Colonic mucosa (tissue), 4 donors: ENCODE measurements at regions not wholly inside any gene's neighbourhood (a gene's known extent, or its start where the extent isn't known, plus 50 kb on each side); places are given as distances from the start of the nearest gene placed in this dataset.

Source experiments
- DNase-seq: peaks from one replicate; pipeline ENCODE4 v3.0.0-alpha.2; 2020
- H3K27ac ChIP-seq: fragments of 200-600 bp; one replicate; pipeline ENCODE4 v1.8.0; 2021
- H3K27me3 ChIP-seq: fragments of 200-600 bp; one replicate; pipeline ENCODE4 v1.8.0; 2021
- H3K36me3 ChIP-seq: fragments of 200-600 bp; one replicate; pipeline ENCODE4 v1.8.0; 2021
- H3K4me1 ChIP-seq: fragments of 200-600 bp; one replicate; pipeline ENCODE4 v1.8.0; 2021; ENCODE audit warnings: mild to moderate bottlenecking
- H3K4me3 ChIP-seq: fragments of 200-600 bp; one replicate; pipeline ENCODE4 v1.8.0; 2021
- H3K9ac ChIP-seq, 2 donors: one replicate each; pipeline ENCODE4 v1.7.0; 2013; ENCODE audit warnings: control low read depth in 2 of 2, low read depth in 2 of 2, low read length in 2 of 2
- H3K9me3 ChIP-seq: fragments of 200-600 bp; one replicate; pipeline ENCODE4 v1.8.0; 2021
- intact Hi-C: fragments of 100-400 bp; cut with DNase I; formaldehyde crosslinking; loops from one replicate; pipeline ENCODE4 v1.14.1; 2022
- TF ChIP-seq, protein P1 (sequence below): fragments of 200-600 bp; IDR thresholded peaks from one replicate; pipeline ENCODE4 v1.8.0; 2022; ENCODE audit warnings: antibody characterized with exemption, mild to moderate bottlenecking
- donor health status: healthy.
- donor health status: DM: no; HTN: no; CAD: no.
- donor health status: DM: no; HTN: no; CAD: no.

DNA sequence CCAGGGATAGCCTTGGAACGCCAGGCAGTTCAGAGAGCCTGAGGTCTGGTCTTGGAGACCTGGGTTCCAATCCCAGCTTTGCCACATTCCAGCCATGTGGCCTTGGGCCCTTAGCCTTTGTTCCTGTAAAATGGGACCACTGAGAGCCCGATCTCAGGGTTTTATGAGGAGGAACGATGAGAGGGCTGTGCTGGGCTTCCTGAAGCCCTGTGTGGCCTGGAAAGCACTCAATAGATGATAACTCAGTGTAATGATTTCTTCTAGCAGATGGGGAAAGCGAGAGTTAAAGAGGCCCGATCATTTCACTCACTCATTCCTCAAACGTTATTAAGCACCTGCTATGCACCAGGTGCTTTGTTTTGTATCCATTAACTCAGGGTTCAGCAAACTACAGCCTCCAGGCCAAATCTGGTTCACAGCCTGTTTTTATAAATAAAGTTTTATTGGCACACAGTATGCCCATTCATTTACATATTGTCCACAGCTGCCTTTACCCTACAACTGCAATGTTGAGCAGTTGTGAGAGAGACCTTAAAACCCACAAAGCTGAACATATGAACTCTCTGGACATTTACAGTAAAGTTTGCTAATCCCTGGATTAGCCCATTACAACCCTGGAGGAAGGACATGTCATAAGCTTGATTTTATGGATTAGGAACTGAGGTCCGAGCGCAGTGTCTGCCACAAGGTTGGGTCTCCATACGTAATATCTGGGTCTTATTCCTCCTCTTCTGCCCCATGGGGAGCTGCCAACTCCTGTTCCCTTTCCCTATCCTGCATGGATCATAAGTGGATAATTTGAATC is 90.4 kb downstream of the CEBPB start:
- no peaks in the 10 kb centered on the region for H3K36me3 ChIP-seq
- TF ChIP-seq, protein P1, sequence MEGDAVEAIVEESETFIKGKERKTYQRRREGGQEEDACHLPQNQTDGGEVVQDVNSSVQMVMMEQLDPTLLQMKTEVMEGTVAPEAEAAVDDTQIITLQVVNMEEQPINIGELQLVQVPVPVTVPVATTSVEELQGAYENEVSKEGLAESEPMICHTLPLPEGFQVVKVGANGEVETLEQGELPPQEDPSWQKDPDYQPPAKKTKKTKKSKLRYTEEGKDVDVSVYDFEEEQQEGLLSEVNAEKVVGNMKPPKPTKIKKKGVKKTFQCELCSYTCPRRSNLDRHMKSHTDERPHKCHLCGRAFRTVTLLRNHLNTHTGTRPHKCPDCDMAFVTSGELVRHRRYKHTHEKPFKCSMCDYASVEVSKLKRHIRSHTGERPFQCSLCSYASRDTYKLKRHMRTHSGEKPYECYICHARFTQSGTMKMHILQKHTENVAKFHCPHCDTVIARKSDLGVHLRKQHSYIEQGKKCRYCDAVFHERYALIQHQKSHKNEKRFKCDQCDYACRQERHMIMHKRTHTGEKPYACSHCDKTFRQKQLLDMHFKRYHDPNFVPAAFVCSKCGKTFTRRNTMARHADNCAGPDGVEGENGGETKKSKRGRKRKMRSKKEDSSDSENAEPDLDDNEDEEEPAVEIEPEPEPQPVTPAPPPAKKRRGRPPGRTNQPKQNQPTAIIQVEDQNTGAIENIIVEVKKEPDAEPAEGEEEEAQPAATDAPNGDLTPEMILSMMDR, result no peak
- H3K27me3 ChIP-seq, result no peaks in the 10 kb centered on the region
- intact Hi-C loops, result no loop called here
- H3K4me1 ChIP-seq, result no peaks in the 10 kb centered on the region
- H3K4me3 ChIP-seq, result no peak overlapping the region
- no peaks in the 10 kb centered on the region for H3K9me3 ChIP-seq
- no peak overlapping the region for H3K9ac ChIP-seq
- DNase-seq, result no peak
- no peak overlapping the region for H3K27ac ChIP-seq

DNA sequence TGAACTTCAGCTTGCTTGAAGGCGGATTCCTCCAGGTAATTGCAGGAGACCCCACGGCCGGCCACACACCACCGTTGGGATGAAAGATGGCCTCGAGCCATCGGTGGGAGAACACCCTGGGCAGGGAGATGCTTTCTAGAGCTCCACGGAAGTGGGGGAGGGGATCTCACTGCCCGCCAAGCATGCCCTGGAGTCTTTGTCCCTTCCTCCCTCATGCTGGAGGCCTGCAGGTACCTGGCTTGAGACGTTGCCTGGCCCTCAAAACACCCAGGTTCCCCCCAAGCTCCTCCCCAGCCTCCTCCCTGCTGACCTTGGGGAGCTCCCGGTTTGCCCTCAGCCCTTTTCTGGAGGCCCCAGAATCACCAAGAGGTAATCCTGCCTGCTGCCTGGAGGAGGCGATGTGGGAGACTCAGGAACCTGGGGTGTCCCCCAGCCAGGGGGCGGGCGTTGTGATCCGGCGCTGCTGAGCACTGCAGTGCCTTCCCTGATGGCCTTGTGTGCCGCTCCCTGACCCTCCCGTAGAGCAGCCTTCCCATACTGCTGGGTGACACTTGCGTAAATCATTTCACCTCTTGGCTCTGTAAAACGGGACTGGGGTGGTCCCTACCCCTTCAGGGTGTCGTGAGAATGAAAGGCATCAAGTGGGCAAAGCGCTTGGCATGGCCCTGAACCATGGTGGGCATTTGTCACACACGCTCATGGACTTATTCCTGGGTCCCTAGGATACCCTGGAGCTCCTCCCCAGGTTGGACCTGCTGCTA is 91.4 kb downstream of the CEBPB start:
- Histone ChIP-seq H3K27me3 (no peaks in the 10 kb centered on the region), H3K9ac (no peak overlapping the region), H3K36me3 (no peaks in the 10 kb centered on the region), H3K27ac (no peak overlapping the region), H3K4me1 (no peaks in the 10 kb centered on the region), H3K9me3 (no peaks in the 10 kb centered on the region), H3K4me3 (no peak overlapping the region)
- no peak for DNase-seq
- TF ChIP-seq, protein P1, result no peak
- intact Hi-C loops, result no loop called here

DNA sequence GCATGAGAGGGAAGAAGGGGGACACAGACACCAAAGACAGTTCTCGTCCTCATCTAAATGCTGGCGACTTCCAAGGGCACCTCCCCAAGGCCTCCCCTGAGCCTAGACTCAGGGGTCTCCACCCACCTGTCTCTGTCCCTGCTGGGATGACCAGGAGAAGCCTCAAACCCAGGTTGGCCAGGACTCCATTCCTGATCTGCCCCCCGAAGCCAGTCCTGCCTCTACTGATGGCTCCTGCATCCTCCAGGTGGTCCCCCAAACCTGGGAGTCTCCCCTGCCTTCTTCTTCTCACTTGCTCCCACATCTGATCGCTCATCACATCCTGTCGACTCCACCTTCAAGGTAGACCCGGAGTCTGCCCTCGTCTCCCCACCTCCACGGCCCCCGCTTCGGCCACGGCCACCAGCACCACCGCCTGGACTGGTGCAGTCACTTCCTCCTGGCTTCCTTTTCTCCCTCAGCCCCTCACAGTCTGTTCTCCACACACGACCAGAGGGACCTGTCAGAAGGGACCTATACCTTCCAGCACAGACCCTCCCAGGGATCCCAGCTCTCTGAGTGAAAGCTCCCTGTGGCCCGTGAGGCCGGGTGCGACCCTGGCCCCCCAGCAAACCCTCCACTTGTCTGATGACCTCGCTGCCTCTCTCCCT is 92.1 kb downstream of the CEBPB start:
- Histone ChIP-seq H3K9me3 (no peaks in the 10 kb centered on the region), H3K27me3 (no peaks in the 10 kb centered on the region), H3K36me3 (no peaks in the 10 kb centered on the region), H3K4me3 (no peak overlapping the region), H3K4me1 (no peaks in the 10 kb centered on the region), H3K27ac (no peak overlapping the region), H3K9ac (no peak overlapping the region)
- no peak for DNase-seq
- intact Hi-C loops, result no loop called here
- TF ChIP-seq, protein P1, result no peak

DNA sequence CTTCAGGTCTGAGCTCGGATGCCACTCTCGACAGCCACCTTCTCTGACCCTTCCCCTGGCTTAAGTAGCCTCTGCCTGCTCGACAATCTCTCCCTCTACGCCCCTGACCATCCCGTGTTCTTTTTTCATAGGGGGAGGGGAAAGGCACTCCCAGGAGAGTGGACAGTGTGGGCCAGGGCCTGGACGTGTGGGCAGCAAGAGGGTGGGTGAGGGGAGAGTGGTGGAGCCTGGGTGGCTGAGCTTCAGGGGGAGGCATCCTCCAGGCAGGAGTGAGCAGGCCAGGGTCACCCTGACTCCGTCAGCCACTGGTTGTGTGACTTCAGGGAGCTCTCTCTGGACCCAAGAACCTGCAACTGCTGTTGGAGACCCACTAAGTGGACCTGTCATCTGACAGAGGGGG is 92.7 kb downstream of the CEBPB start:
- H3K4me1 ChIP-seq, result no peaks in the 10 kb centered on the region
- no peak overlapping the region for H3K9ac ChIP-seq
- peak overlapping the region; percentile 56 for H3K27ac ChIP-seq
- H3K36me3 ChIP-seq, result no peaks in the 10 kb centered on the region
- no peaks in the 10 kb centered on the region for H3K27me3 ChIP-seq
- no peak for DNase-seq
- no peaks in the 10 kb centered on the region for H3K9me3 ChIP-seq
- intact Hi-C loops, result no loop called here
- TF ChIP-seq, protein P1, result no peak
- no peak overlapping the region for H3K4me3 ChIP-seq

DNA sequence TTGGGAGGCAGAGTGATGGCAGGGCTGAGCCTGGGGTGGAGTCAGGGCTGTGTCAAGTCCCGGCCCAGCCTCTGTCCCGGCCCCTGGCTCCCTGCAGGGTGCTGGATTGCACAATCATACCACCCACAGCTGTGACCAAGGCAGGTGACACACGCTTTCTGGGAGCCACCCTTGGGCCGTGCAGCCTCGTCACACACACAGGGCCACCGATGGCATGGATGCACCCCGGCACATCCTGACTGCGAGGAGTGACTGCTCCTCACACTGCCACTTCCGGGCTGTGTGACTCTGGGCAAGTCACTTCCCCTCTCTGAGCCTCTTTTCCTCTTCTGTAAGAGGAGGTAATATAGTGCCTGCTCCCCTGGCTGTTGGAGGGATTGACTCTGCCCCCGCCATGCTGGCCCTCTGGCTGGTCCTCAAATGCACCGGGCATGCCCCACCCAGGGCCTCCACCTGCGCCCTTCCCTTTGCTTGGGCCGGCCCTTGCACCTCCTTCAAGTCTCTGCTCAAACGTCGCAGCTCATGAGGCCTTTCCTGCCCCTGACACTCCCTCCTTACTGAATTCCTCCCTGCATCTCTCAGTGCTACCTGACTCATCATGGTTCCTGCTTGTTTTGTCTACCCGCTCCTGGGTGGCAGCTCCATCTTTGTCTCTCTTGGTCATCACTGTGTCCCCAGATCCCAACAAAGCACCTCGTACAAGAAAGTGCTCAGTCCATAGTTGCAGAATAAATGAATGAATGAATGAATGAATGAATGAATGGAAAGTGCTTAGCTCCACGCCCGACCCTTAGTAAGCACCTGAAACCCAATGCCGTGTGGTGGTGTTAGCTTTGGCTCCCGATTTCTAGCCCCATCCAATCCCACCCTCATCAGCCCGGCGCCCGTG is 93.5 kb downstream of the CEBPB start:
- no peaks in the 10 kb centered on the region for H3K9me3 ChIP-seq
- H3K27ac ChIP-seq, result peak overlapping the region; percentile 56
- H3K4me1 ChIP-seq, result no peaks in the 10 kb centered on the region
- no peaks in the 10 kb centered on the region for H3K36me3 ChIP-seq
- H3K4me3 ChIP-seq, result no peak overlapping the region
- intact Hi-C loops, result no loop called here
- no peak overlapping the region for H3K9ac ChIP-seq
- no peak for DNase-seq
- H3K27me3 ChIP-seq, result no peaks in the 10 kb centered on the region
- TF ChIP-seq, protein P1, result no peak
